Bone marrow (tissue), 2 donors: ENCODE measurements at regions not wholly inside any gene's neighbourhood (a gene's known extent, or its start where the extent isn't known, plus 50 kb on each side); places are given as distances from the start of the nearest gene placed in this dataset.

Source experiments
- DNase-seq, 2 donors: peaks; one replicate each; lab custom pipeline; 2025; lab: John Stamatoyannopoulos, UW

- no peak for DNase-seq
Measured at GRCh38 chr6:62670490-62671223, 384.6 kb upstream of the KHDRBS2 start.

GRCh38 chr6:62669831-62670230, 383.8 kb upstream of the KHDRBS2 start:
- no peak for DNase-seq

- no peak for DNase-seq
Measured at GRCh38 chr6:62652692-62653328, 366.8 kb upstream of the KHDRBS2 start.

GRCh38 chr6:62645274-62645673, 359.2 kb upstream of the KHDRBS2 start:
- no peak for DNase-seq

- DNase-seq = no peak
Measured at GRCh38 chr6:62640749-62641148, 354.7 kb upstream of the KHDRBS2 start.

GRCh38 chr6:62626661-62627060, 340.6 kb upstream of the KHDRBS2 start:
- DNase-seq = no peak

GRCh38 chr6:62623846-62624532, 338.0 kb upstream of the KHDRBS2 start:
- DNase-seq = no peak

- no peak for DNase-seq
Measured at GRCh38 chr6:62615366-62616015, 329.5 kb upstream of the KHDRBS2 start.

GRCh38 chr6:62614442-62614841, 328.4 kb upstream of the KHDRBS2 start:
- no peak for DNase-seq

- no peak for DNase-seq
Measured at GRCh38 chr6:62613928-62614327, 327.9 kb upstream of the KHDRBS2 start.

- DNase-seq = no peak
Measured at GRCh38 chr6:62612471-62612870, 326.4 kb upstream of the KHDRBS2 start.

- no peak for DNase-seq
Measured at GRCh38 chr6:62570372-62570771, 284.3 kb upstream of the KHDRBS2 start.

- no peak for DNase-seq
Measured at GRCh38 chr6:62541502-62541901, 255.5 kb upstream of the KHDRBS2 start.

- no peak for DNase-seq
Measured at GRCh38 chr6:62530985-62531384, 245.0 kb upstream of the KHDRBS2 start.

GRCh38 chr6:62528894-62529526, 243.0 kb upstream of the KHDRBS2 start:
- peak in 1 of 2 donors; percentile 68 for DNase-seq

GRCh38 chr6:62523630-62524029, 237.6 kb upstream of the KHDRBS2 start:
- no peak for DNase-seq

- DNase-seq = no peak
Measured at GRCh38 chr6:62519574-62519973, 233.5 kb upstream of the KHDRBS2 start.

- no peak for DNase-seq
Measured at GRCh38 chr6:62516291-62517141, 230.5 kb upstream of the KHDRBS2 start.

- DNase-seq = no peak
Measured at GRCh38 chr6:62492192-62492822, 206.3 kb upstream of the KHDRBS2 start.

GRCh38 chr6:62480544-62480943, 194.5 kb upstream of the KHDRBS2 start:
- no peak for DNase-seq
